Type B pancreatic cell (in vitro differentiated cells): ENCODE measurements at regions not wholly inside any gene's neighbourhood (a gene's known extent, or its start where the extent isn't known, plus 50 kb on each side); places are given as distances from the start of the nearest gene placed in this dataset.
A peak's percentile ranks its signal among the peaks of the same experiment; 100 is the strongest.

Experiments used
- DNase-seq: peaks from one replicate; pipeline ENCODE4 v3.0.0; 2021; ENCODE audit warnings: mixed read lengths; ENCODE audit not compliant: unreplicated experiment; ENCODE audit errors: extremely low spot score
- H3K27ac Mint-ChIP-seq: 2 replicates; pipeline ENCODE4 v1.8.0; 2021; ENCODE audit warnings: mild to moderate bottlenecking, mixed read lengths
- H3K27me3 Mint-ChIP-seq: 2 replicates; pipeline ENCODE4 v1.8.0; 2021; ENCODE audit warnings: mixed read lengths
- H3K36me3 Mint-ChIP-seq: 2 replicates; pipeline ENCODE4 v1.8.0; 2021; ENCODE audit warnings: mixed read lengths
- H3K4me1 Mint-ChIP-seq: one replicate; pipeline ENCODE4 v1.8.0; 2021; ENCODE audit warnings: mixed read lengths; ENCODE audit not compliant: unreplicated experiment
- H3K4me3 Mint-ChIP-seq: 2 replicates; pipeline ENCODE4 v1.8.0; 2021; ENCODE audit warnings: mild to moderate bottlenecking, mixed read lengths
- H3K9me3 Mint-ChIP-seq: 2 replicates; pipeline ENCODE4 v1.8.0; 2021; ENCODE audit warnings: mixed read lengths
- TF ChIP-seq, protein P1 (sequence below): fragments of 200-600 bp; sonication (generic); conservative IDR thresholded peaks from 2 replicates; pipeline ENCODE4 v1.5.0; 2021; ENCODE audit warnings: antibody characterized with exemption, mild to moderate bottlenecking

DNA sequence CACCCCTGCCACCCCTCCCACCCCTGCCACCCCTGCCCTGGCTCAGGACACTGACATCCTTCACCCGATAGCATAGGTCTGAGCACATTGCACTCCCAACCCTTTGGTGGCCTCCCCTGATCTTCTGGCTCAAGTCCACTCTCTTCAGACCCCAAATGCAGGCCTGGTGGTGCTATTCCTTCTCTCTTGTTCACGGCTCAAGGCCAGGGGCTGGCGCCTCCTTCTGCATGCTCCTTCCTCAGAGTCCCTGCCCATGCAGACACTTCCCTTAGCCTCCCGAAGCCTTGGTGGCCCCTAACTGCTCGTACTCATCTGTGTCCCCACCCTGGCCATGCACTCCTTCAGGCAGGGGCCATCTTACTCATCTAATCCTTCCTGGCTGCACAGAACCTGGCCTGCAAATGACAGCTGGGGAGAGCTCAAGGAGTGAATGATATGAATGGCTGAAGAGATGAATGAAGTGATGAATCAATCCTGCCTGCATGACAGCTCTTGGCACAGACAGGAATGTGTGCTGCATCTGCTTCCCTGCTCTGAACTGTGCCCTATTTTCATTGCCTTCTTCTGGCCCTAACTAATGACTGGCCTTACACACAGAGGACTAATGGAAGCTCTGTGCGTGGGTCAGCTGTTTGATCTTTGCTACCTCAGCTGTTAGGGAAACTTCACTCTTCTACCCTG is 290.8 kb downstream of the DYSF start:
- Mint-ChIP-seq H3K27me3 (no peaks in the 10 kb centered on the region), H3K4me3 (no peak overlapping the region), H3K9me3 (no peaks in the 10 kb centered on the region), H3K36me3 (no peaks in the 10 kb centered on the region), H3K4me1 (peaks cover 38% of the 10 kb centered on the region), H3K27ac (peak overlapping the region; percentile 47)
- DNase-seq, result no peak
- TF ChIP-seq, protein P1, sequence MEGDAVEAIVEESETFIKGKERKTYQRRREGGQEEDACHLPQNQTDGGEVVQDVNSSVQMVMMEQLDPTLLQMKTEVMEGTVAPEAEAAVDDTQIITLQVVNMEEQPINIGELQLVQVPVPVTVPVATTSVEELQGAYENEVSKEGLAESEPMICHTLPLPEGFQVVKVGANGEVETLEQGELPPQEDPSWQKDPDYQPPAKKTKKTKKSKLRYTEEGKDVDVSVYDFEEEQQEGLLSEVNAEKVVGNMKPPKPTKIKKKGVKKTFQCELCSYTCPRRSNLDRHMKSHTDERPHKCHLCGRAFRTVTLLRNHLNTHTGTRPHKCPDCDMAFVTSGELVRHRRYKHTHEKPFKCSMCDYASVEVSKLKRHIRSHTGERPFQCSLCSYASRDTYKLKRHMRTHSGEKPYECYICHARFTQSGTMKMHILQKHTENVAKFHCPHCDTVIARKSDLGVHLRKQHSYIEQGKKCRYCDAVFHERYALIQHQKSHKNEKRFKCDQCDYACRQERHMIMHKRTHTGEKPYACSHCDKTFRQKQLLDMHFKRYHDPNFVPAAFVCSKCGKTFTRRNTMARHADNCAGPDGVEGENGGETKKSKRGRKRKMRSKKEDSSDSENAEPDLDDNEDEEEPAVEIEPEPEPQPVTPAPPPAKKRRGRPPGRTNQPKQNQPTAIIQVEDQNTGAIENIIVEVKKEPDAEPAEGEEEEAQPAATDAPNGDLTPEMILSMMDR, result no peak

DNA sequence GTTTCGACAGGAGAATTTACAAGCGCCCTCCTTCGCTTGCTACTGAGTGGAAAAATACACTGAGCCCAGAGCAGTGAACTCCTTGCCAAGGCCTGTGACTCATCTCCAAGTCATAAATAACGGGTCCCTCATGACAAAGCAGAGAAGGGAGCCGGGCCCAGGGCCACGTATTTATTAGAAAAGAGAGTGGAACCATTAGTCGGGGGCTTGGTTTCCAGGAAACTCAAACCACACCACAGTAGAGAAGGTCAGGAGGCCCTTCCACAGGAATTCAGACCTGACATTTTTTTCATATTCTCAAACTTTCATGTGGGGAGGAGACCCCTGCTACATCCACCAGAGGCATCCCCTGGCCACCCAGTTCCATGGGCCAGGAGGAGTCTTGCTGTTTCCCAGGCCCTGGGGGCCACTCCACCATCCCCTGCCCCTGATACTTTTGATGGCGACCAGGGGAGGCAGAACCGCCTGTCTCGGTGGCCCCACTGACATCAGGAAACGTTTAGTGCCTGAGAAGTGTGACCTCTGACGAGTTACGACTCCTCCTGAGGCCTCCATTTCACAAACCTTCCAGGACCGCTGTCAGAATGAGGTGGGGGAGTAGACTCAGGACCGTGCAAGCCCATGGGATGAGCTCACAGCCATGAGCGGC is 289.7 kb downstream of the DYSF start:
- Mint-ChIP-seq H3K4me3 (no peak overlapping the region), H3K27me3 (no peaks in the 10 kb centered on the region), H3K9me3 (no peaks in the 10 kb centered on the region), H3K36me3 (no peaks in the 10 kb centered on the region), H3K4me1 (peaks cover 30% of the 10 kb centered on the region), H3K27ac (no peak overlapping the region)
- no peak for DNase-seq
- TF ChIP-seq, protein P1, result no peak

DNA sequence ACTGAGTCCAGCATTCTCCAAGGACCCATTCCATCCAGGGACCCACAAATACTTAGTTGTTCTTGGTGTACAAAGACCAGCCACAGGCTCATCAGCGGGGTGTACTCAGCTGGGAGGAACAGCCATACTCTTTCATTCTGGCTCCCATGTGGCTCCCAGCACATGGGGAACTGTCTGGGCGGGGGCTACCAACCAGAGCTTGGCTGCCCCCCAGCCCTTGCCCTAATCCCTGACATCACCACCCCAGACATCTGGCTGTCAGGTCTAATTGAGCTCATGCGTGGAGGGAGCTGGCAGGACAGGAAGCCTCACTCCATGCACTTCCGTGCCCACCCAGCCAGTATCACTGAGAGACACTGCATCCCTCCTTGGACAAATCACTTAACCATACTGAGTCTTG is 283.6 kb downstream of the DYSF start:
- peaks cover 5% of the 10 kb centered on the region for H3K27me3 Mint-ChIP-seq
- no peaks in the 10 kb centered on the region for H3K36me3 Mint-ChIP-seq
- no peaks in the 10 kb centered on the region for H3K9me3 Mint-ChIP-seq
- no peak overlapping the region for H3K27ac Mint-ChIP-seq
- TF ChIP-seq, protein P1, result no peak
- no peak for DNase-seq
- H3K4me3 Mint-ChIP-seq, result no peak overlapping the region
- H3K4me1 Mint-ChIP-seq, result no peaks in the 10 kb centered on the region

DNA sequence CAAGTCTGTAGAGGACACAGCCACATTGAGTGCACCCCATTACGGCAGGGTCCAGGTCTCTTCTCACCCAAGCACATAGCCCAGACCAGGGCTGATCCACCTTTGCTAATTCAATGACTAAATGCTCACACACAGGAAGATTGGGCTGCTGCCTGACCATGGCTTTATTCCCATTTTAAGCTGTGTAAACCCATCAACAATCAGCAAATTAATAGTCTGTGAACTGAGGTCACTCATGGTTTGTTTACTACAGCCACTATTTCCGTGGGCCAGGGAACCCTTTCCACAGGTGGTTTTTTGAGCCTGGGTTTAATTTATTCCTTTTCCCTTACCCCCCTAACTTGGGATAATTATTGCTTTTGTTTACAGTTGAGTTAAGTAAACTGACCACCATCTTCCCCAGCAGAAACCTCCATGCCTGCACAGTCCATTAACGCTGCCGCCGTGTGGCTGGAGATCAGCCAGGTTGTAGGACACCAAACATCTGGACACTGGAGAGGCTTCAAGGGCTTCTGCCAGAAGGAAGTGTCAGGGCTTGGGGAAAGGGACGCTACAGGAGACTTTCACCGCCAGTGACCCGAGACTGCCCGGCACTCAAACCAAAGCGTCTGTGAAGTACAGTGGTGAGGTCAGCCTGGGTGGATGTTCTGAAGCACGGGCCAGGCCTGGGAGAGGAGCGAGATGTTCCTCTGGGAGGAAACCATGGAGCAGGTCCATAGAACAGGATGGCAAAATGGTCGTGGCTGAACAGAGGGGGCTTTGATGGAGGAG is 282.9 kb downstream of the DYSF start:
- H3K4me1 Mint-ChIP-seq, result no peaks in the 10 kb centered on the region
- no peak for DNase-seq
- no peak overlapping the region for H3K4me3 Mint-ChIP-seq
- H3K9me3 Mint-ChIP-seq, result no peaks in the 10 kb centered on the region
- H3K27ac Mint-ChIP-seq, result no peak overlapping the region
- H3K36me3 Mint-ChIP-seq, result no peaks in the 10 kb centered on the region
- peaks cover 8% of the 10 kb centered on the region for H3K27me3 Mint-ChIP-seq
- TF ChIP-seq, protein P1, result no peak
